Lung (tissue), 11 donors: ENCODE measurements at regions not wholly inside any gene's neighbourhood (a gene's known extent, or its start where the extent isn't known, plus 50 kb on each side); places are given as distances from the start of the nearest gene placed in this dataset.

Experiments used
- ATAC-seq: fragments of 200-7000 bp; cut with Tn5 transposase; one replicate; pipeline ENCODE4 v1.9.1; 2020; ENCODE audit warnings: moderate number of reproducible peaks; ENCODE audit not compliant: insufficient read depth, low FRiP score
- DNase-seq, 3 donors: peaks; one replicate each; pipeline ENCODE4 v3.0.0-alpha.2; 2013 to 2017
- H3K27ac ChIP-seq, 2 donors: one replicate each; pipeline ENCODE4 v1.5.1; 2013; ENCODE audit warnings: mild to moderate bottlenecking in 2 of 2, moderate library complexity in 2 of 2, control low read depth in 1 of 2, inconsistent platforms in 1 of 2, low read depth in 1 of 2, low read length in 1 of 2
- H3K27me3 ChIP-seq, 3 donors: one replicate each; pipeline ENCODE4 v1.5.1; 2013; ENCODE audit warnings: low read length in 2 of 3; ENCODE audit not compliant: control insufficient read depth in 3 of 3, insufficient read depth in 3 of 3
- H3K36me3 ChIP-seq, 4 donors: one replicate each; pipeline ENCODE4 v1.5.1; 2013; ENCODE audit warnings: low read length in 4 of 4, mild to moderate bottlenecking in 1 of 4, moderate library complexity in 1 of 4; ENCODE audit not compliant: control insufficient read depth in 4 of 4, insufficient read depth in 4 of 4
- H3K4me1 ChIP-seq, 5 donors: one replicate each; pipeline ENCODE4 v1.5.1; 2013; ENCODE audit warnings: low read length in 5 of 5, mild to moderate bottlenecking in 2 of 5, moderate library complexity in 1 of 5; ENCODE audit not compliant: control insufficient read depth in 5 of 5, insufficient read depth in 5 of 5
- H3K4me3 ChIP-seq: one replicate; pipeline ENCODE4 v1.5.1; 2013; ENCODE audit warnings: mild to moderate bottlenecking, control low read depth, moderate library complexity
- H3K9ac ChIP-seq, 2 donors: one replicate each; pipeline ENCODE4 v1.5.1; 2013; ENCODE audit warnings: low read length in 2 of 2, control low read depth in 1 of 2; ENCODE audit not compliant: insufficient read depth in 1 of 2
- H3K9me3 ChIP-seq, 4 donors: one replicate each; pipeline ENCODE4 v1.5.1; 2013; ENCODE audit warnings: low read length in 3 of 4, mild to moderate bottlenecking in 1 of 4, moderate library complexity in 1 of 4; ENCODE audit not compliant: control insufficient read depth in 4 of 4, insufficient read depth in 3 of 4
- WGBS, 2 donors: extraction: QIAGEN DNeasy Blood & Tissue Kit; methylation state at CpG; one replicate each; pipeline ENCODE4 v1.1.7; 2013; 5-methylcytosine and 5-hydroxymethylcytosine counted together
- TF ChIP-seq, protein P1 (sequence below): IDR thresholded peaks from 2 replicates; pipeline ENCODE4 v1.5.1; 2012; ENCODE audit warnings: mild to moderate bottlenecking; ENCODE audit errors: control extremely low read depth, extremely low read depth
- donor health status: control.
- donor health status: control.
- donor health status: Bipolar disorder and iron deficiency.
- donor health status: healthy.
- donor health status: DM: yes; HTN: yes; CAD: no.

DNA sequence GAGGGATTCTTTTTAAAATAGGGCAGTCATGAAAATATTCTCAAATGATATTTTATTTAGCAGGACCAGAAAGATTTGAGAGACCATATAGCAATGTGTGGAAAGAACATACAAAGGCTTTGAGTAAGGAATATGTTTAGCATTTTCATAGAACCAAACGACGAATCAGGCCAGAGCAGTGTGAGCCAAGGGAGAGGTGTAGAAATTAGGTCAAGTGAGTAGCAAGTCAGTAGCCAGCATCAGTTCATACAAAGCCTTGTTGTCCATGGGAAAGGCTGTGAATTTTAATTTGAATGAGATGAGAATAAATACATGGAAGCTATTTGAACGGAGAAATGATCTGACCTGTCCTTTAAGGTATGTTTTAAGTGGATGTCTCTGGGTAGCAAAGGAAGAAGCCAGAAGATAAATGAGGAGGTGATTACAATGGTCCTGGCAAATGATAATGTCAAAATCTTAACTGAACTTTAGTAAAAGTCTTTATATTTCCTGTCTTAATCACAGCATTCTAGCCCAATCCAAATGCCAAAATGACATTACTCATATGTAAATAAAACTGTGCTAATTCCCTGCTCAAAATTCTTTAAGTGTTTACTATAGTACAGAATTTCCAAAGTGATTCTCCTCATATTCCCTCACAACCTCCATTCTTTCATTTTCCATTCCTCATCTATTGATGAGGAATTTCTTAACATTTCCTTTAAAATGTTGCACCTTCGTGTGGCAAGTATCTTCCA, 155.7 kb upstream of the SLIT2 start:
- Histone ChIP-seq H3K27me3 (no peaks in the 10 kb centered on the region), H3K9me3 (no peaks in the 10 kb centered on the region), H3K9ac (no peak overlapping the region), H3K4me3 (no peak overlapping the region), H3K4me1 (peaks cover 0 to 2% (median 0%) of the 10 kb centered on the region in 5 donors), H3K36me3 (no peaks in the 10 kb centered on the region), H3K27ac (no peak overlapping the region)
- TF ChIP-seq, protein P1, sequence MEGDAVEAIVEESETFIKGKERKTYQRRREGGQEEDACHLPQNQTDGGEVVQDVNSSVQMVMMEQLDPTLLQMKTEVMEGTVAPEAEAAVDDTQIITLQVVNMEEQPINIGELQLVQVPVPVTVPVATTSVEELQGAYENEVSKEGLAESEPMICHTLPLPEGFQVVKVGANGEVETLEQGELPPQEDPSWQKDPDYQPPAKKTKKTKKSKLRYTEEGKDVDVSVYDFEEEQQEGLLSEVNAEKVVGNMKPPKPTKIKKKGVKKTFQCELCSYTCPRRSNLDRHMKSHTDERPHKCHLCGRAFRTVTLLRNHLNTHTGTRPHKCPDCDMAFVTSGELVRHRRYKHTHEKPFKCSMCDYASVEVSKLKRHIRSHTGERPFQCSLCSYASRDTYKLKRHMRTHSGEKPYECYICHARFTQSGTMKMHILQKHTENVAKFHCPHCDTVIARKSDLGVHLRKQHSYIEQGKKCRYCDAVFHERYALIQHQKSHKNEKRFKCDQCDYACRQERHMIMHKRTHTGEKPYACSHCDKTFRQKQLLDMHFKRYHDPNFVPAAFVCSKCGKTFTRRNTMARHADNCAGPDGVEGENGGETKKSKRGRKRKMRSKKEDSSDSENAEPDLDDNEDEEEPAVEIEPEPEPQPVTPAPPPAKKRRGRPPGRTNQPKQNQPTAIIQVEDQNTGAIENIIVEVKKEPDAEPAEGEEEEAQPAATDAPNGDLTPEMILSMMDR = no peak
- ATAC-seq (no peak), DNase-seq (no peak)
- 79 to 90% methylated on average over 4 of the region's 4 CpGs for WGBS, 2 donors

DNA sequence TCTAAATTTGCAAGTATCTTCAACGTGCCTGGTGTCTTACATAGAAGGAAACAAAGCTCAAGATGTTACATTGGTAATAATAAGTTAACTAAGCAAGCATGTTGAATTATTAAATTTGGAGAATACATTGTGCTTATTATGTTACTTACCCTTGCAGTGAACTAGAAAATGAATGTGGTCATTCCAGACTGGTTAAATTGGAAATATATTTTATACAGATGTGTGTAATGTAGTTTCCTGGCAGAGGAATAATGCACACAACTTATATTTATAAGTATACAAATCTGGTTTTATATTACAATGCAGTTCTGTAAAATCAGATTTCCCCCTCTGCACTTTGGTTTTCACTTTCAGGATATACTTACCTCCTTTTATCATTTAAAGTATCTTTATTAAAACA, 159.9 kb upstream of the SLIT2 start:
- Histone ChIP-seq H3K27me3 (no peaks in the 10 kb centered on the region), H3K27ac (no peak overlapping the region), H3K36me3 (no peaks in the 10 kb centered on the region), H3K9me3 (no peaks in the 10 kb centered on the region), H3K4me3 (no peak overlapping the region), H3K4me1 (peaks cover 0 to 2% (median 0%) of the 10 kb centered on the region in 5 donors), H3K9ac (no peak overlapping the region)
- no peak for ATAC-seq
- TF ChIP-seq, protein P1 = no peak
- 56 to 65% methylated on average over 1 of the region's 1 CpG for WGBS, 2 donors
- no peak for DNase-seq

DNA sequence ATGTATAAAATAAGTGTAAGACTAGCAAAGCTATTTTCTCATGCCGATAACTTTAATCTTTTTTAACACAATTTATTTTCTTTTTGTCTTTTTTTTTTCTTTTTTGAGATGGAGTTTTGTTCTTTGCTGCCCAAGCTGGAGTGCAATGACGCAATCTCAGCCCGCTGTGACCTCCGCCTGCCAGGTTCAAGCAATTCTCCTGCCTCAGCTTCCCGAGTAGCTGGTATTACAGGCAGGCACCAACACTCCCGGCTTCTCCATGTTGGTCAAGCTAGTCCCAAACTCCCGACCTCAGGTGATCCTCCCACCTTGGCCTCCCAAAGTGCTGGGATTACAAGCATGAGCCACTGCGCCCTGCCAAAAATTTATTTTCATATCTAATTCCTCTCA, 164.2 kb upstream of the SLIT2 start:
- Histone ChIP-seq H3K27me3 (no peaks in the 10 kb centered on the region), H3K36me3 (no peaks in the 10 kb centered on the region), H3K27ac (no peak overlapping the region), H3K9ac (no peak overlapping the region), H3K4me1 (peaks cover 0 to 9% (median 0%) of the 10 kb centered on the region in 5 donors), H3K9me3 (no peaks in the 10 kb centered on the region), H3K4me3 (no peak overlapping the region)
- no peak for DNase-seq
- WGBS, 2 donors = 90 to 91% methylated on average over 8 of the region's 8 CpGs
- TF ChIP-seq, protein P1 = no peak
- no peak for ATAC-seq
